Peyer's patch (tissue), 4 donors: ENCODE measurements at regions not wholly inside any gene's neighbourhood (a gene's known extent, or its start where the extent isn't known, plus 50 kb on each side); places are given as distances from the start of the nearest gene placed in this dataset.

Experiments
- CTCF ChIP-seq, 6 experiments: fragments of 450-650 bp in 4 of 6; fragments of 200-600 bp in 2 of 6; sonication (generic) in 1 of 6; IDR thresholded peaks; one replicate each; pipeline ENCODE4 v1.5.1; 2017 to 2019; ENCODE audit warnings: antibody characterized with exemption in 6 of 6, mild to moderate bottlenecking in 3 of 6, moderate library complexity in 1 of 6
- POLR2A ChIP-seq, 2 donors: fragments of 450-650 bp; IDR thresholded peaks; one replicate each; pipeline ENCODE4 v1.5.1; 2017; ENCODE audit warnings: antibody characterized with exemption in 2 of 2, mild to moderate bottlenecking in 2 of 2, moderate library complexity in 2 of 2

- TF ChIP-seq CTCF (IDR thresholded peaks at IDR 0.05) (no peak), POLR2A (IDR thresholded peaks at IDR 0.05) (no peak)
Measured at GRCh38 chr14:25800841-25801240, 750.9 kb upstream of the STXBP6 start.
